ENCODE measurements at regions not wholly inside any gene's neighbourhood (a gene's known extent, or its start where the extent isn't known, plus 50 kb on each side); places are given as distances from the start of the nearest gene placed in this dataset.
"Not testable (repeated sequence)": the region's sequence is repeated elsewhere in the genome, so short reads cannot be mapped to it uniquely, and the experiment has no call there.

GRCh38 chr2:118576109-118576855 lies 271.2 kb downstream of the EN1 start:
- Histone ChIP-seq H2AFZ (ENCODE audit: low read length, unreplicated experiment) (no peak overlapping the region), H3K4me1 (ENCODE audit: control insufficient read depth, insufficient read depth, low read length, unreplicated experiment) (peaks cover 7% of the 10 kb centered on the region), H3K27me3 (ENCODE audit: insufficient read depth, low read length) (peaks cover 9% of the 10 kb centered on the region; the same call in 1 of the 2 replicates), H3K4me3 (ENCODE audit: low read depth, low read length) (no peak overlapping the region), H3K27ac (ENCODE audit: low read depth, low read length) (no peak overlapping the region), H3K79me2 (ENCODE audit: control insufficient read depth, insufficient read depth, low read length, unreplicated experiment) (no peaks in the 10 kb centered on the region), H3K36me3 (ENCODE audit: insufficient read depth, low read length) (no peaks in the 10 kb centered on the region)

- not testable (repeated sequence) for H3K27ac ChIP-seq (ENCODE audit: low read depth, low read length); H3K4me1 ChIP-seq (ENCODE audit: control insufficient read depth, insufficient read depth, low read length, unreplicated experiment); H3K27me3 ChIP-seq (ENCODE audit: insufficient read depth, low read length); H3K36me3 ChIP-seq (ENCODE audit: insufficient read depth, low read length); H3K4me3 ChIP-seq (ENCODE audit: low read depth, low read length); H3K79me2 ChIP-seq (ENCODE audit: control insufficient read depth, insufficient read depth, low read length, unreplicated experiment); H2AFZ ChIP-seq (ENCODE audit: low read length, unreplicated experiment)
These were observed 275.1 kb downstream of the EN1 start for GRCh38 chr2:118572380-118572779.

- H3K27ac ChIP-seq (ENCODE audit: low read depth, low read length), result no peak overlapping the region
These were observed 277.4 kb downstream of the EN1 start for GRCh38 chr2:118569876-118570535.

GRCh38 chr2:118568700-118569099 lies 278.7 kb downstream of the EN1 start:
- H3K27ac ChIP-seq (ENCODE audit: low read depth, low read length), result no peak overlapping the region
- no peak overlapping the region for H3K4me3 ChIP-seq (ENCODE audit: low read depth, low read length)
- H3K36me3 ChIP-seq (ENCODE audit: insufficient read depth, low read length), result no peaks in the 10 kb centered on the region
- no peaks in the 10 kb centered on the region for H3K79me2 ChIP-seq (ENCODE audit: control insufficient read depth, insufficient read depth, low read length, unreplicated experiment)
- no peak overlapping the region for H2AFZ ChIP-seq (ENCODE audit: low read length, unreplicated experiment)
- H3K27me3 ChIP-seq (ENCODE audit: insufficient read depth, low read length), result peaks cover 17% of the 10 kb centered on the region; the same call in 1 of the 2 replicates
- no peaks in the 10 kb centered on the region for H3K4me1 ChIP-seq (ENCODE audit: control insufficient read depth, insufficient read depth, low read length, unreplicated experiment)

More at GRCh38 chr2:118569876-118570535, 277.4 kb downstream of the EN1 start:
- no peaks in the 10 kb centered on the region for H3K4me1 ChIP-seq (ENCODE audit: control insufficient read depth, insufficient read depth, low read length, unreplicated experiment)
- H3K4me3 ChIP-seq (ENCODE audit: low read depth, low read length), result no peak overlapping the region
- no peaks in the 10 kb centered on the region for H3K79me2 ChIP-seq (ENCODE audit: control insufficient read depth, insufficient read depth, low read length, unreplicated experiment)
- no peaks in the 10 kb centered on the region for H3K36me3 ChIP-seq (ENCODE audit: insufficient read depth, low read length)
- H3K27me3 ChIP-seq (ENCODE audit: insufficient read depth, low read length), result peaks cover 17% of the 10 kb centered on the region; the same call in 1 of the 2 replicates
- H2AFZ ChIP-seq (ENCODE audit: low read length, unreplicated experiment), result no peak overlapping the region

GRCh38 chr2:118565786-118566540 lies 281.5 kb downstream of the EN1 start:
- Histone ChIP-seq H3K27me3 (ENCODE audit: insufficient read depth, low read length) (peaks cover 17% of the 10 kb centered on the region; the same call in 1 of the 2 replicates), H2AFZ (ENCODE audit: low read length, unreplicated experiment) (no peak overlapping the region), H3K36me3 (ENCODE audit: insufficient read depth, low read length) (no peaks in the 10 kb centered on the region), H3K4me3 (ENCODE audit: low read depth, low read length) (no peak overlapping the region), H3K4me1 (ENCODE audit: control insufficient read depth, insufficient read depth, low read length, unreplicated experiment) (no peaks in the 10 kb centered on the region), H3K79me2 (ENCODE audit: control insufficient read depth, insufficient read depth, low read length, unreplicated experiment) (no peaks in the 10 kb centered on the region), H3K27ac (ENCODE audit: low read depth, low read length) (no peak overlapping the region)

GRCh38 chr2:118565301-118565700 lies 282.1 kb downstream of the EN1 start:
- Histone ChIP-seq H3K4me1 (ENCODE audit: control insufficient read depth, insufficient read depth, low read length, unreplicated experiment) (no peaks in the 10 kb centered on the region), H3K36me3 (ENCODE audit: insufficient read depth, low read length) (no peaks in the 10 kb centered on the region), H3K79me2 (ENCODE audit: control insufficient read depth, insufficient read depth, low read length, unreplicated experiment) (no peaks in the 10 kb centered on the region), H3K27ac (ENCODE audit: low read depth, low read length) (no peak overlapping the region), H3K27me3 (ENCODE audit: insufficient read depth, low read length) (peaks cover 17% of the 10 kb centered on the region; the same call in 1 of the 2 replicates), H3K4me3 (ENCODE audit: low read depth, low read length) (no peak overlapping the region), H2AFZ (ENCODE audit: low read length, unreplicated experiment) (no peak overlapping the region)

- Histone ChIP-seq H3K4me1 (ENCODE audit: control insufficient read depth, insufficient read depth, low read length, unreplicated experiment) (no peaks in the 10 kb centered on the region), H3K4me3 (ENCODE audit: low read depth, low read length) (no peak overlapping the region), H3K79me2 (ENCODE audit: control insufficient read depth, insufficient read depth, low read length, unreplicated experiment) (no peaks in the 10 kb centered on the region), H2AFZ (ENCODE audit: low read length, unreplicated experiment) (no peak overlapping the region), H3K27ac (ENCODE audit: low read depth, low read length) (no peak overlapping the region), H3K27me3 (ENCODE audit: insufficient read depth, low read length) (0 out of 2 replicates have a peak, but pooled peaks cover 9% of the 10 kb centered on the region), H3K36me3 (ENCODE audit: insufficient read depth, low read length) (no peaks in the 10 kb centered on the region)
These were observed 285.3 kb downstream of the EN1 start for GRCh38 chr2:118562144-118562543.

- Histone ChIP-seq H2AFZ (ENCODE audit: low read length, unreplicated experiment) (no peak overlapping the region), H3K27me3 (ENCODE audit: insufficient read depth, low read length) (no peaks in the 10 kb centered on the region), H3K4me1 (ENCODE audit: control insufficient read depth, insufficient read depth, low read length, unreplicated experiment) (no peaks in the 10 kb centered on the region), H3K27ac (ENCODE audit: low read depth, low read length) (no peak overlapping the region), H3K36me3 (ENCODE audit: insufficient read depth, low read length) (no peaks in the 10 kb centered on the region), H3K79me2 (ENCODE audit: control insufficient read depth, insufficient read depth, low read length, unreplicated experiment) (no peaks in the 10 kb centered on the region), H3K4me3 (ENCODE audit: low read depth, low read length) (no peak overlapping the region)
These were observed 288.6 kb downstream of the EN1 start for GRCh38 chr2:118558846-118559245.

- H3K27me3 ChIP-seq (ENCODE audit: insufficient read depth, low read length), result no peaks in the 10 kb centered on the region
- no peak overlapping the region for H3K27ac ChIP-seq (ENCODE audit: low read depth, low read length)
- H3K36me3 ChIP-seq (ENCODE audit: insufficient read depth, low read length), result no peaks in the 10 kb centered on the region
- no peak overlapping the region for H3K4me3 ChIP-seq (ENCODE audit: low read depth, low read length)
- H3K79me2 ChIP-seq (ENCODE audit: control insufficient read depth, insufficient read depth, low read length, unreplicated experiment), result no peaks in the 10 kb centered on the region
- no peak overlapping the region for H2AFZ ChIP-seq (ENCODE audit: low read length, unreplicated experiment)
- no peaks in the 10 kb centered on the region for H3K4me1 ChIP-seq (ENCODE audit: control insufficient read depth, insufficient read depth, low read length, unreplicated experiment)
These were observed 289.7 kb downstream of the EN1 start for GRCh38 chr2:118557791-118558190.

GRCh38 chr2:118557016-118557415 lies 290.4 kb downstream of the EN1 start:
- no peak overlapping the region for H3K27ac ChIP-seq (ENCODE audit: low read depth, low read length)
- H2AFZ ChIP-seq (ENCODE audit: low read length, unreplicated experiment), result no peak overlapping the region
- H3K27me3 ChIP-seq (ENCODE audit: insufficient read depth, low read length), result 0 out of 2 replicates have a peak, but pooled peaks cover 3% of the 10 kb centered on the region
- no peak overlapping the region for H3K4me3 ChIP-seq (ENCODE audit: low read depth, low read length)
- H3K36me3 ChIP-seq (ENCODE audit: insufficient read depth, low read length), result no peaks in the 10 kb centered on the region
- H3K79me2 ChIP-seq (ENCODE audit: control insufficient read depth, insufficient read depth, low read length, unreplicated experiment), result no peaks in the 10 kb centered on the region
- H3K4me1 ChIP-seq (ENCODE audit: control insufficient read depth, insufficient read depth, low read length, unreplicated experiment), result no peaks in the 10 kb centered on the region

Measured in ACC112 (cell line).